Stimulated activated CD8-positive, alpha-beta memory T cell treated with anti-CD3 and anti-CD28 coated beads, Interleukin-4, amount 100 ng/mL, for 1 hour (primary cell): ENCODE measurements at regions not wholly inside any gene's neighbourhood (a gene's known extent, or its start where the extent isn't known, plus 50 kb on each side); places are given as distances from the start of the nearest gene placed in this dataset.
"Not testable (repeated sequence)": the region's sequence is repeated elsewhere in the genome, so short reads cannot be mapped to it uniquely, and the experiment has no call there.

Source experiments
- DNase-seq, 2 donors: peaks; one replicate each; pipeline ENCODE4 v3.0.0-alpha.2; 2020; ENCODE audit warnings: low read depth in 2 of 2, low spot score in 1 of 2

GRCh38 chr15:31584195-31584594 is 257.6 kb downstream of the KLF13 start:
- DNase-seq, result no peak

DNA sequence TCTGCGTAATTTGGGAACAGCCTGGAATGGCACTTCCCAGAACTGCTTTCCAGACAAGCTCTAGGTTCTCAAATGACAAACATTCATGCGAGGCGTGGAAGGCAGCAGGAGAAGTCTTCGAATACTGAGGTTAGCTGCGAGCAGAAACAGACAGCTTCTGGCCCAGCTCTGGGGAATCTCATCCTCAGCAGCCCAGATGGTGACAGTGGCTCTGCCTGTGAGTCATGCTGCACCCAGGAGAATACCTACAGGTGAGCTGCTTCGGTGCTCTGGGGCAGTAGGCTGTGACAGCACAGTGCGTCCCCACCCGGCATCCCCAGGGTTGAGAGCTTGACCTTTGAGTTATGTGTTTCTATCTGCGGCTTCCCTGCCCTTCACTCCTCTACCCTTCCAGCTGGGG is 258.6 kb downstream of the KLF13 start:
- no peak for DNase-seq

GRCh38 chr15:31586841-31587240 is 260.2 kb downstream of the KLF13 start:
- DNase-seq, result no peak

- no peak for DNase-seq
Observed at GRCh38 chr15:31587583-31587982, 260.9 kb downstream of the KLF13 start.

DNA sequence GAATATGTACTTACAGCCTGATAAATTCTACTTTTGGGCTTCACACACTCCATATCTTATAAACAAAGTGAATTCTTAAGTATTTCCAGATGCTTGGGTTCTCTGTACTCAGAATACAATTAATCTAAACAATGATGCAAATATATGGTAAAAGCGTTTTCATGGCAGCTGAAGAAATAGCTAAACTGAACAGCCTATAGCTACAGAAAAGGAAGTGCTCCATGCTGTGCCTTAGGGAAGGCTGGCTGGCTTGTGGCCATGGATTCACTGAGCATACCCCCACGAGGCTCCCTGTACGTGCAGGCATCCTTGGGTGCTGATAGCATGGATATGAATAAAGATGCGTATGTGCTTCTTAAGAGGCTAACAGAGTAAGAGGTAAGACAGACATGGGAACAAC is 264.0 kb downstream of the KLF13 start:
- DNase-seq, result no peak

GRCh38 chr15:31591908-31592307 is 265.3 kb downstream of the KLF13 start:
- no peak for DNase-seq

DNA sequence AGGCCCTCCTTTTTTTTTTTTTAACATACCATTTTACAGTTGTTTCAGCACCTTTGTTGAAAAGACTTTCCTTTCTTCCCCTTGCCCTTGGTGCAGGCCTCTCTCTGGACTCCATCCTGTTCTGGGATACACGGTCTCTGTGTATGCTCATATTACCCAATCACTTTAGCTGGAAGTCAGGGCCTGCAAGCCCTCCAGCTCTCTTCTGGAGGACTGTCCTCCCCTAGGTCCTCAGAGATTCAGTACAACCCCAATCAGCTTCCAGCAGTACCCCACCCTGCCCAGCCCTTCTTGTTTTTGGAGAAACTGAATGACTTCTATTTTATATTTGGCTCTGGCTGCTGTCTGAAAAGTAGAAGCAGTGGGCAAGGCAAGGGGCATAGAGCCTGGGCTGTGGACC is 270.8 kb downstream of the KLF13 start:
- DNase-seq, result no peak

DNA sequence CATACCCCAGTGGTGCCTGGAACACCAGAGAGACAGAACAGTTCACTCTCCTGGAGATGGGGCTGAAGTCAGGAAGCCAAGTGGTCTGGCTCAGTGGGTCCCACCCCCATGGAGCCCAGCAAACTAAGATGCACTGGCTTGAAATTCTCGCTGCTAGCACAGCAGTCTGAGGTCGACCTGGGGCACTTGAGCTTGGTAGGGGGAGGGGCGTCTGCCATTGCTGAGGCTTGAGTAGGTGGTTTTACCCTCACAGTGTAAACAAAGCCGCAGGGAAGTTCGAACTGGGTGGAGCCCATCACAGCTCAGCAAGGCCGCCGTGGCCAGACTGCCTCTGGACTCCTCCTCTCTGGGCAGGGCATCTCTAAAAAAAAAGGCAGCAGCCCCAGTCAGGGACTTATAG is 272.0 kb downstream of the KLF13 start:
- DNase-seq, result no peak

- DNase-seq, result no peak
Observed at GRCh38 chr15:31605467-31605931, 278.9 kb downstream of the KLF13 start.

GRCh38 chr15:31606194-31606669 is 279.6 kb downstream of the KLF13 start:
- no peak for DNase-seq

DNA sequence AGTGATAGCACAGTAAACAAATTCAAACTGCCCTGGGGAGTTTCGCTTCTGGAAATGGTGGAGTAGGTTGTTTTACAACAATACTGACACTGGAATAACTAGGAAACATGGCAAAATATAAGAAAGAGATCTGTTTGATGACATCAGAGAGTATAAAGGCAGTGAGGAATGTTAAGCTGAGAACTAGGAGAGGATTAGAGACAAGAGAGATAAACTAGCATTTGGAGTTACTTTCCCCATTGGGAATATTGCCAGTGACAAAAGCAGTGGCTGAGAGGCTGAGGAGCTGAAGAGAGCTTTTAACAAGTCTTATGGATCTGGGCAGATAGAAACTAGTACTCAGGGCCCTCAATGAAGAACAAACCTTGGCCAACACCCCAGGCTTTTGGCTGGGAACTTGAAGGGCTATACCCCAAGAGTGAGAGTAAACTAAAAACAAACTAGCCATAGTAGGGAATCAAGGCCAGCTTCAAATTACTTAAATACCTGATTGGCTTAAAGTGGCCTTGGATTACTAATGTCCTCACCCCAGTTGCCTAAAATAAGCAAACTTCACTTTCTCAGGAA is 280.4 kb downstream of the KLF13 start:
- DNase-seq, result no peak

DNA sequence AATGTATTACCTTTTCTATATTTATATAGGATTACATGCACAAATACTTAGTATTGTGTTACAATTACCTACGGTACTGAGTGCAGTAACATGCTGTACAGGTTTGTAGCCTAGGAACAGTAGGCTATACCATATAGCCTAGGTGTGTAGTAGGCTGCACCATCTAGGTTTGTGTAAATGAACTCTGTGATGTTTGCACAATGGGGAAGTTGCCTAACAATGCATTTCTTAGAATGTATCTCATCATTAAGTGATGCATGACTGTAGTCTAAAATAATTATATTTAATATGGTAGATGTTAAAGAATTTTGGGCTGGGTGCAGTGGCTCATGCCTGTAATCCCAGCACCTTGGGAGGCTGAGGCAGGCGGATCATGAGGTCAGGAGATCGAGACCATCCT is 281.0 kb downstream of the KLF13 start:
- DNase-seq, result no peak

- no peak for DNase-seq
Observed at GRCh38 chr15:31609258-31609681, 282.6 kb downstream of the KLF13 start.

- no peak for DNase-seq
Observed at GRCh38 chr15:31609906-31610305, 283.3 kb downstream of the KLF13 start.

DNA sequence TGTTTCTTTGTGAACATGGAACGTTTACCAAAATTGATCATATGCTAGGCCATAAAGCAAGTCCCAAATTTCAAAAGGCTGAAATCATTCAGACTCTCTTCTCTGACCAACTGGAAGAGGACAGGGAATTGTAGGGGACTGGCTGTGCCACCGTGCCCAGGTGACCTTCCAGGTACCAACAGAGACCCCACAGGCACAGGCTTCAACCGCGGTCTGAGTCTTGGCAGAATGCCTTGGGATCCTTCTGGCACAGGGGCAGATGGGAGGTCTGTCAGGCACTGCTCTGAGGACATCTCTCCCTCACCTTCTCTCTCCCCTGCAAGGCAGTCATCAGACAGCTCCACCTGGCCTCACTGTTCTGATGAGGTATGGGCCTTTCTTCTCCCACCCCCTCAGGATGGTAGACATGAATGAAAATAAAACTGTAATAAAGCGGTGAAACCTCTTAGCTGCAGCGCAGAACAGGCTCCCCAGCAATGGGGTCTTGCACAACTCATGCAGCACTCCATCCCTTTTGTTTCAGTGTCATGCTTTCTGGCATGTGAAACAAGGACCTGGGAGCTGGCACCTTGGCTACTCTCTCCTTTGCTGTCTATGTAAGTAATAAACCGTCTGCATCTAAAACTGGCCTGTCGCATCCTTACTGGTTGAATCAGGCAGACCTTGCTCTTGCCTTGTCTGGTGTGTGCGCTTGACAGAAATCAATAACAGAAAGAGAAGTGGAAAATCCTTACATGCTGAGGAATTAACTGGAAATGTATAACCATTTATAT is 289.2 kb downstream of the KLF13 start:
- no peak for DNase-seq

GRCh38 chr15:31623297-31623696 is 296.7 kb downstream of the KLF13 start:
- not testable (repeated sequence) for DNase-seq

DNA sequence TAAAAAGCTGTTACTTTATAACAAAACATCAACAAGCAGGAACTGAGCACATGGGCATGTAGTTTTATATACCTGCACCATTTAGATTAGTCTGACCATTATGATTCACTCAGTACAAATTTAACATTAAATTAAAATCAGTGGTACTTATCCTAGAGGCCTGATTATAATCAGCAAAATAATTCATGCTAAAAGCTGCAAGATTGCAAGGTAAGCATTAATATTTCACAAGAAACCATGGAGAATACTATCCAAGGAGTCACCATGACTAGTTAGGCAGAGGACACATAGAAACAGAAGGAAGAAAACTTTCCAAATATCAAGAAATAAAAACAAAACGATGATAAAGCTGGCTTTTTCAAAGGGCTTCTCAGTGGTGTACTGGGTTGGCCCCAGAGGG is 297.5 kb downstream of the KLF13 start:
- DNase-seq, result not testable (repeated sequence)

DNA sequence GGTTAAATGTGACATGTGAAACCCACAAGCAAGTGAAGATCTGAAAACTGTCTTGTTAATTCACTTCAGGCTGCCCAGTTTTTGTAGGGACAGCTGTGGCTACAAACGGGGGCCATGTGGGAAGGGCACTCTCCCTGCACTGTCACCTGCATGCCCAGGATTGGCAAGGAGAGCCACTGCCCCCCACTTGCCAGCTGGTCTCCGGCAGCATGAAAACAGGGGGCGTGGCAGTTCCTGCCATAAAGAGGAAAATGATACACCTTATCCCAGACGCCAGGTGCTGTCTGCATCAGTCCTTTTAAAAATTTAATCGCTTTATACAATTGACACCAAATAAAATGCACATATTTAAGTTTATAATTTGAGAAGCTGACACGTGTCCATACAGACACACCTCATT is 309.1 kb downstream of the KLF13 start:
- DNase-seq, result not testable (repeated sequence)

GRCh38 chr15:31636911-31637310 is 310.3 kb downstream of the KLF13 start:
- DNase-seq, result not testable (repeated sequence)

GRCh38 chr15:31643955-31644354 is 317.3 kb downstream of the KLF13 start:
- DNase-seq, result not testable (repeated sequence)

DNA sequence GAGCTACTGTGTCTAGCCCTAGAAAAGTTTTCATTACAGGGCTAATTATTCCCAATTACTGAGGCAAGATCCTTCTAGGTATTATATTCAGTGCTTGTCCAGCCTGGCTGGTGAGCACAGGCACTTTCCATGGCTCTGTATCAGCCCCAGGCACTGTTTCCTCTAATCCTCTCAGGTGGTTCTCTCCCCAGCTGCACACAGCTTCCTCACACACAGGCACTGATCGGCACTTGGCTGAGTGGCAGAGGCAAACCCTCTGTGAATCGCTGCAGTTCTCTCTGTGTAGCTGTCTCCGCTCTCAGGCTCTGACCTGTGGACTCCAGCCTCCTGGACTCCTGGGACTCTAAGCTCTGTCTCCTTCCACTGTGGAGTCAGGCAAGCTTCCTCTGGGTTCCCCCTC is 318.1 kb downstream of the KLF13 start:
- not testable (repeated sequence) for DNase-seq

DNA sequence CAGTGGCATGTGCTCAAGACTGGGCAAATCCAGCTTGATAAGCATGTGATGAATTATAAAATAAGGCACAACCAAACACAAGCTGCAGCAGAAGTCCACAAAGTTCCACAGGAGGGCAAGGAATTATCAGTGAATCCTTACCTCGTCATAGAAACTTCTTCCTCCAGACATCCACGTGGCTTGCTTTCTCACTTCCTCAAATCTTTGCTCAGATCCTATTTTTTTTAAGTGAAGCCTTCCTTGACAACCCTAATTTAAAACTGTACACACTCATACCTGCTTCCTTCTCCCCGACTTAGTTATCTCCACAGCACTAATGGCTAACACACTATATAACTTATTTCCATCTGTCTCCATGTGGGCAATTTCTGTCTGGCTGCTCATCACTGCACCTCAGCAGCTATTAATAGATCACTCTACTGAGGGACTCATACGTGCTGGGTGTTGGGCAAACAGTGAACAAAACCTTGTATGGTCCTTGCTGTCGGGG is 320.7 kb downstream of the KLF13 start:
- not testable (repeated sequence) for DNase-seq
